Loucy (cell line): ENCODE measurements at regions not wholly inside any gene's neighbourhood (a gene's known extent, or its start where the extent isn't known, plus 50 kb on each side); places are given as distances from the start of the nearest gene placed in this dataset.

Experiments used
- EZH2phosphoT487 ChIP-seq: fragments of 200-600 bp; IDR thresholded peaks from 2 replicates; pipeline ENCODE4 v1.6.1; 2018; ENCODE audit warnings: antibody characterized with exemption, mild to moderate bottlenecking, moderate library complexity, borderline replicate concordance
- TF ChIP-seq, protein P1 (sequence below): fragments of 200-600 bp; sonication (generic); conservative IDR thresholded peaks from 2 replicates; pipeline ENCODE4 v1.5.1; 2014; ENCODE audit warnings: mild to moderate bottlenecking, antibody characterized with exemption, low read length

DNA sequence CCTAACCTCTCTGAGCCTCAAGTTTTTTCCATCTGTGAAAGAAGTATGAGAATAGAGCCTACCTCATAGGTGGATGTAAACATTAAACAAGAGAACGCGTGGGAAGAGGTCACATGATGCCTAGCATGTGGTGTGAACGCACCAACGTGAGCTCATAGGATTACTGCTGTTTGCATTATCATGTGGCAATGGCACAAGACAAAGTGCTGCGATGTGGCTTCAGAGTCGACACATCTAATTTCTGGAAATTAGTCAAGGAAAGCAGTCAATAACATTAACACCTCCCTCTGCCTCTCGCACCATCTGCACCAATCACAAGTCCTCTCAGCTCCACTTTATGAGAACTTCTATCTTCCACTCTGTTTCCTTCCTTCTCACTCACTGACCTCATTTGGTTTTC lies 489.7 kb downstream of the COG6 start:
- TF ChIP-seq, protein P1, sequence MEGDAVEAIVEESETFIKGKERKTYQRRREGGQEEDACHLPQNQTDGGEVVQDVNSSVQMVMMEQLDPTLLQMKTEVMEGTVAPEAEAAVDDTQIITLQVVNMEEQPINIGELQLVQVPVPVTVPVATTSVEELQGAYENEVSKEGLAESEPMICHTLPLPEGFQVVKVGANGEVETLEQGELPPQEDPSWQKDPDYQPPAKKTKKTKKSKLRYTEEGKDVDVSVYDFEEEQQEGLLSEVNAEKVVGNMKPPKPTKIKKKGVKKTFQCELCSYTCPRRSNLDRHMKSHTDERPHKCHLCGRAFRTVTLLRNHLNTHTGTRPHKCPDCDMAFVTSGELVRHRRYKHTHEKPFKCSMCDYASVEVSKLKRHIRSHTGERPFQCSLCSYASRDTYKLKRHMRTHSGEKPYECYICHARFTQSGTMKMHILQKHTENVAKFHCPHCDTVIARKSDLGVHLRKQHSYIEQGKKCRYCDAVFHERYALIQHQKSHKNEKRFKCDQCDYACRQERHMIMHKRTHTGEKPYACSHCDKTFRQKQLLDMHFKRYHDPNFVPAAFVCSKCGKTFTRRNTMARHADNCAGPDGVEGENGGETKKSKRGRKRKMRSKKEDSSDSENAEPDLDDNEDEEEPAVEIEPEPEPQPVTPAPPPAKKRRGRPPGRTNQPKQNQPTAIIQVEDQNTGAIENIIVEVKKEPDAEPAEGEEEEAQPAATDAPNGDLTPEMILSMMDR: no peak
- no peak for TF ChIP-seq EZH2phosphoT487
